ENCODE measurements at regions not wholly inside any gene's neighbourhood (a gene's known extent, or its start where the extent isn't known, plus 50 kb on each side); places are given as distances from the start of the nearest gene placed in this dataset.
"Not testable (repeated sequence)": the region's sequence is repeated elsewhere in the genome, so short reads cannot be mapped to it uniquely, and the experiment has no call there.

GRCh38 chr17:36845916-36846315 is 91.4 kb upstream of the LHX1 start:
- DNase-seq (ENCODE audit: low spot score) = no peak

DNA sequence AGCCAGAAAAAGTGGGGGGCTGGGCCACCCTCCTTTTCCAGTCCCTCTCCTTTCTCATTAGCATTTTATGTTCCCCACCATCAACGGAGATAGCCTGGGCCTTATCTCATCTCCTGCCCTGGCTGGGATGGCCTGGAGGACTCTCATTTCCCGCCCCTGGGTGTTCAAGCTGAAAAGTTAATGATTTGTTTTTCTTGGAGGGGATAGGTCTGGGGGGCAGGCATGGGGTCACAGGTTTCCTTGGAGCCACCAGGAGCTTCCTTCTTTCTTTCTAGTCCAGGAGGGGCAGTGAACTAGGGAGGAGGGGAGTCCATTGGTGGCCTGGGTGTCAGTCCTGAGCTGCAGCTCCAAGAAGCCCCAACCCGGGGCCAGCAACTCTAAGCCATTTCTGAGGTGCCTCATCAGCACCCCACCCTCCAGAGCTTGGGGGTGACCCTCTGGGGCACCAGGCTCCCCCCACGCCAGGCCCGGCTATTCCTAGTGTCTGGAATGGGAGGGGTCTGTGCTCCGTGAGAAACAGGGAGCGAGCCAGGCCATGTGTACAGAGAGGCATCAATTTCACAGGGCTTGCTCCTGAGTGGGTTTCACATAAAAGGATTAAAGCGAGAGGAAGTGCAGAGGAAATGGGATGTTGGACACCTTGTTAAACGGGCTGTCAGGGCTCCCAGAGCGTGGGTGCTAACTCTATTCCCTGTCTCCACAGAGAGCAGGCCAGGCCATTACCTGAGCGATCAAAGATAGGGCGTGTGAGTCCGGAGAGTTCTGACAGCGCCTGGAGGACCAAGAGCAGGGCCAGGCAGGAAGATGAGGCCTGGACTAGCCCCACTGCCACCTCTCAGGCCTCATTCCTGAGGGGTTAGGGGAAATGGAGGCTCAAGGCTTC is 90.6 kb upstream of the LHX1 start:
- DNase-seq (ENCODE audit: low spot score) = no peak

- no peak for DNase-seq (ENCODE audit: low spot score)
These were observed 89.0 kb upstream of the LHX1 start for GRCh38 chr17:36848008-36848902.

DNA sequence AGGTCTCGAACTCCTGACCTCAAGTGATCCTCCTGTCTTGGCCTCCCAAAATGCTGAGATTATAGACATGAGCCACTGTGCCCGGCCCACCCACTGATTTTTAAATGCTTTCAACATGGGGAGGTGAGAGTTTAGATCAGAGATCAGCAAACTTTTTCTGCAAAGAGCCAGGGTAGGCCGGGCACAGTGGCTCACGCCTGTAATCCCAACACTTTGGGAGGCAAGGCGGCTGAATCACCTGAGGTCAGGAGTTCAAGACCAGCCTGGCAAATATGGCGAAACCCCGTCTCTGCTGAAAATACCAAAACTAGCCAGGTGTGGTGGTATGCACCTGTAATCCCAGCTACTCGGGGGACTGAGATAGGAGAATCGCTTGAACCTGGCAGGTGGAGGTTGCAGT is 88.3 kb upstream of the LHX1 start:
- DNase-seq (ENCODE audit: low spot score) = not testable (repeated sequence)

DNA sequence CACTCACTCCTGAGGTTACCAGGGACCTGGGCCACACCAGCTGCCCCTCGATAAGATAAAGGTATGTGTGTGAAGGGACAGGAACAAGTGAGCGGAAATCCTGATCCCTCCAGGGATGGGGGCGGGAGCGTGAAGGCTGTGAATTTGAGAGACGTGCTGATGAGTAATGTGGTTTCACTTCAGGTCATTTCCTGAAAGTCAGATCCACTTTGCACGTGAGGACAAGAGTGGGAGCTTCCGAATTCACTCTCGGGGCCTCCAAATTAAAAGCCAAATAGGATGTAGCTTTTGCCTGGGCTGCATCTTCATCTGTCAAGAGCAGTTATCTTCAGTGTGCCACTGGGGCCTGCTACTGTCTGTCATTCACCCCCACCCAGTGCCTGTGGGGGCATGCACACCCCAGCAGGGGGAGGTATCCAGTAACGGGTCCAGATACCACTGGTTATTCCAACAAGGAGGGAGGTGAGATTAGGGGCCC is 87.4 kb upstream of the LHX1 start:
- no peak for DNase-seq (ENCODE audit: low spot score)

DNA sequence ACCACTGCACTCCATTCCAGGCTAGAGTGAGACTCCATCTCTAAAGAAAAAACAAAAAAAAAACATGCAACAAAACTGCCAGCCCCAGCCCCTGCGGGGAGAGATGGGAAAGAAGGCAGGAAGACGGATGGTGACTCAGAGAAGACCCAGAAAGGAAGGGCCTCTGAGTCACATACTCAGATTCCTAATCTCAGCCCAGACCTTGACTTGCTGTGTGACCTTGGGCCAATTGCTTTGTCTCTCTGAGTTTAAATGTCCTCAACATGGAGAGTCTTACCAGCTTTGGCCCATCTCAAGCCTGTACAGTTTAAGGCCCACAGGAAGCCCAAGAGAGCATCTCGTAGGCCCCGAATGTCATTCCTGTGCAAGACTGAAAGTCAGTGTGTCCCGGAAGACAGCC is 86.5 kb upstream of the LHX1 start:
- no peak for DNase-seq (ENCODE audit: low spot score)

- no peak for DNase-seq (ENCODE audit: low spot score)
These were observed 86.0 kb upstream of the LHX1 start for GRCh38 chr17:36851250-36851649.

- DNase-seq (ENCODE audit: low spot score) = not testable (repeated sequence)
These were observed 84.8 kb upstream of the LHX1 start for GRCh38 chr17:36852478-36852877.

DNA sequence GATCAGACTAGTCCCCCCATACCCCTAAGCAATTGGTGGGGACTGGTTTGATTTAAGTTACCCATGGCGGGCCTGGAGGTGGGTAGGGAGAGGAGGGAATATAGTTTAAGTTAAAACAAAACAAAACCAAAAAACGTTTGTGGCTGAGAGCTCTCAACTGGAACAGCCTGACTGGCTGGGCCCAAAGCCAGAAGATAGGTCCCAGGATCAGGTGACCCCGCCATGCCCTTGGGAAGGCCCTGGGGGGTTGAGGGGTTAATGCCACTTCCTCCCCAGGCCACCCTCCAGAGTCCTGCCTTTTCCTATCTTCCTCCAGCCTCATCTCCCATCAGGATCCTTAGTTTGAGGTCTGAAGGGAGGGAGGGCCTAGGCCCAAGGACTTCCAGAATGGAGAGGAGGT is 82.3 kb upstream of the LHX1 start:
- no peak for DNase-seq (ENCODE audit: low spot score)

DNA sequence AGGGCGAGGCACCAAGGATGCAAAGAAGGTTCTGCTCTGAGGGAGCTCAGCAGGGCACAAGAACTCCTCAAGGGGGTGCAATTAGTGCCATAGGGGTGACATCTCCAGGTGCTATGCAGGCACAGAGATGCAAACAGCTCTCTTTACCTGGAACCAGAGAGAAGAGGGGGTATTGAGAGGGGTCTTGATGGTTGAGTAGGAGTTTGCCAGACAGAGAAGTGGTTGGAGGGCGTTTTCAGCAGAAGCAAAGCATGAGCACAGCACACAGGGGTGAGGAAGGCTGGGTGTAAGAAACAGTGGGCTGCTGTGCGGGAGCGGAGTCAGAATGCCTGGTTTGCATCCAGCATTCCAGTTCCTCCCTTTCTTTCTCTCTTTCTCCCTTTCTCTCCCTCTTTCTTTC is 81.8 kb upstream of the LHX1 start:
- no peak for DNase-seq (ENCODE audit: low spot score)

- no peak for DNase-seq (ENCODE audit: low spot score)
These were observed 81.1 kb upstream of the LHX1 start for GRCh38 chr17:36856222-36856621.

- no peak for DNase-seq (ENCODE audit: low spot score)
These were observed 80.3 kb upstream of the LHX1 start for GRCh38 chr17:36856903-36857381.

DNA sequence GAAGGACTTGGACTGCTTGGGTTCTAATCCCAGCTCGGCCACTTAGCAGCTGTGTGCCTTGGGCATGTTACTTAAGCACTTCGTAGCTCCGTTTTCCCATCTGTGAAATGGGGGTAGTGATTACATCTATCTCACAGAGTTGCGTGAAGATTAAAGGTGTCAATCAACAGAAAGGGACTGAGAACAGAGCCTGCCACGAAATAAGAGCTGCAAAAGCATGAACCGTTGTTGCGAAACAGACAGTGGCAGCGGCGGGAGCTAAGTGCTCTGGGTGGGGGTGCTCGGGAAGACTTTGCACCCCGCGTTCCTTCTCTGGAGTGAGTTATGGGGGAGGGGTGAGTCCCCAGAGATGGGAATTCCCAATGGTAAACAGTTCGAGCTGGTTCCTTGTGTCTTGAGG is 79.6 kb upstream of the LHX1 start:
- no peak for DNase-seq (ENCODE audit: low spot score)

GRCh38 chr17:36858119-36859002 is 78.9 kb upstream of the LHX1 start:
- no peak for DNase-seq (ENCODE audit: low spot score)

DNA sequence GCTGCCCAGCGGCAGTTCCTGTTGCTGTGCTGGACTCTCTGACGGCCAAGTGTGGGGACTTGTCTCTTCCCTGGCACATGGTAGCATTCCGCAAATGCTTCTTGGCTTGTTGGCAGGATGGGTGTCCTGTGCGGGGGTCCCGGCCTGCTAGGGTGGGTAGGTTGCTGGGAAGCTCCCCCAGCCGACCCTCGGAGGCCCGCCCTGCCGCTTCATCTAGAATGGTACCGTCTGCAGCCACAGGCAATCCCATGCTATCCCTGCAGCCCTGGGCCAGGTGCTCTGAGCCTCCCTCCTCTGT is 78.3 kb upstream of the LHX1 start:
- DNase-seq (ENCODE audit: low spot score) = no peak

GRCh38 chr17:36859706-36860105 is 77.6 kb upstream of the LHX1 start:
- no peak for DNase-seq (ENCODE audit: low spot score)

- DNase-seq (ENCODE audit: low spot score) = no peak
These were observed 75.7 kb upstream of the LHX1 start for GRCh38 chr17:36861531-36861930.

DNA sequence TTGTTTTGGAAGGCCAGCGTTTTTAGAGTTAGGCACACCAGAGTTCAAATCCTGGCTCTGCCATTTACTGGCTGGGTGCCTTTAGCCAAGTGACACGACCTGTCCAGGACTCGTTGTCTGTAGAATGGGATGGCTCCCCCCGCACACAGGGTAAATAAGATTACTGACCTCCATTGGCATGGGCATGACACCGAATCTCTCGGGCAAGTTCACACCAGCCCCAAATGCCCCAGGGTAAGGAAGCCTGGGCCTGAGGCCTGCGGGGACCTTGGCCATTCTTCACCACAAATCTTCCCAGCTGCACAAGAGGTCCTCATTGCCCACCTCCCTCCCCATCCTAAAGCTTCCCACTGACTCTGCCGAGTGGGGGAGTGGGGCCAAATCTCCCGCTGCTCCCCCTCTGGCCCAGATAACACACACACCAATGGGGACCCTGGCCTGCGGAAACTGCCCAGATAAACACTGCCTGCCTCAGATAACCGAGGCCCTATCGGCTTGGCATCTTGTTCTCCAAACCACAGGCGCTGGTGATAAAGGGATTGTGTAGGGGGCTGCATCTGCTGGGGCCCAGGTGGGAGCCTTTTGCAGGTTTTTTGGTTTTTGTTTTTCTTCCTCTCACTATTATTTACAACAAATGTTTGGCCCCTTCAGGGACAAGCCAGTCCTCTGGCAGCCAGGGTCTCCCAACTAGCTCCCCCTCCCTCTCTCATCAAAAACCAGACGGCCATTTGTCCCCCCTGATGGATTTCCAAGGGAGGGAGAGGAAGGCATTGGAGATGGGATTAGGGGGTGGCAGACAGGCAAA is 75.0 kb upstream of the LHX1 start:
- no peak for DNase-seq (ENCODE audit: low spot score)

DNA sequence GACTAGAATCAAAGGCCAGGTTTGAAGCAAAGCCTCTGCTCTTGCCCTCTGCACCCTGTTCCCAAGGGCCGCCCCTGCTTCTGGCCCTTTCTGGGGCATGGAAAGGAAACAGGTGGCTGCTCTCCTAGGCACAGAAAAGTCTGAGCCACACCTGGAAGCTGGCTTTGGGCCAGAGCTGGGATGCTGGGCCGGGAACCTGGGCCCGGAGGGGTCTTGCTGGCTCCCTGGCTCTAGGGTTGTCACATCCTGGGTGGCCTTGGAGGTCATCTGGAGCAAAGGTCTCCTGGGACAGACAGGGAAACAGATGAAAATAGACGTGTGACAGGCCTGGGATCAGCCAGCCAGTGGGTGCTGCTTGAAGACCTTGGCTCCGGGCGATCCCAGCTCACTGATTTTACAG is 74.1 kb upstream of the LHX1 start:
- DNase-seq (ENCODE audit: low spot score) = no peak

DNA sequence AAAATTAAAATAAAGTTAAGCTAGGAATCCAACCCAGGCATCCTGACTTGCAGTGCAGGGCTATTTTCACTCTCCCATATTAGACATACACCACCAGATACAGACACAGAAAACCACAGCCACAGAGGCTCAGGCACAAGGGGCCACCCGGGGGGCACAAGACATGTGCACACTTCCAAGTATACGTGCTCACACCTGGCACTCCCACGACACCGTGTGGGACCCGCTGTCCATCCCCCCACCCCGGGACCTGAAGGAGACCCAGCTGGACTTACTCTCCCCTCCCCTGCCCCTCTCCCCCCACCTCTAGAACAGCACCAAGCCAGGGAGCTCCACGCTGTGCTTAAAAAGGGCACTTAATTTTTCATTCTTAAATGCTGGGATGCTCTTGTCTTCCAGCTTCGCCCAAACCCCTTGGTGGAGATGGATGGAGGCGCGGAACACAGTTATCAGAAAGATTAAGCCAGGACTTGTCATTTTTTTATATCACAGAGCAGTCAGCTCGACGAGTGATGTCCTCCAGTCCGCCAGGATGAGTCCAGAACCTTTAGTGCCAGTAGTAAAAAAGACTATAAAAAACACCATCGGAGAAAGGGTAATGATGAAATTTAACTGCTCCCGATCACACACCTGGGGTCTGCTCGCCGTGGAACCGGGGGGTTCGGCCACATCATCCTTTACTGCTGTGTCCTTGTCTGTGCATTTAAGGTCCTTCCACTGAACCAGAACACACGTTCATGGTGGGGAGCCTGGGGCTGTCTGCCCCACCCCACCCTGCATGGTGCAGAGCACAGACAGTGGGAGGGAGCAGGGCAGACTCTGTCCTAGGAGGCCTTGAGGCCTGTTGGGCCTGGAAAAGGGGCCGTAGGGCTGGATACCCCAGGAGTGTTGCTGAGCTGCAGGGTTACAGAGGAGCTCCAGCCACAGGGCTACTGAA is 73.3 kb upstream of the LHX1 start:
- no peak for DNase-seq (ENCODE audit: low spot score)

All from pons (tissue), 1 donor.